ENCODE measurements at regions not wholly inside any gene's neighbourhood (a gene's known extent, or its start where the extent isn't known, plus 50 kb on each side); places are given as distances from the start of the nearest gene placed in this dataset.

GRCh38 chr5:147044572-147045273 lies 166.2 kb upstream of the PPP2R2B start:
- TF ChIP-seq ZNF274 (IDR thresholded peaks at IDR 0.05; ENCODE audit: low read depth, low read length) = no peak
- no peak for TF ChIP-seq EZH2 (IDR thresholded peaks at IDR 0.05)
- TF ChIP-seq, protein P1, sequence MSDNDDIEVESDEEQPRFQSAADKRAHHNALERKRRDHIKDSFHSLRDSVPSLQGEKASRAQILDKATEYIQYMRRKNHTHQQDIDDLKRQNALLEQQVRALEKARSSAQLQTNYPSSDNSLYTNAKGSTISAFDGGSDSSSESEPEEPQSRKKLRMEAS (IDR thresholded peaks at IDR 0.05) = no peak
- TF ChIP-seq, protein P2, sequence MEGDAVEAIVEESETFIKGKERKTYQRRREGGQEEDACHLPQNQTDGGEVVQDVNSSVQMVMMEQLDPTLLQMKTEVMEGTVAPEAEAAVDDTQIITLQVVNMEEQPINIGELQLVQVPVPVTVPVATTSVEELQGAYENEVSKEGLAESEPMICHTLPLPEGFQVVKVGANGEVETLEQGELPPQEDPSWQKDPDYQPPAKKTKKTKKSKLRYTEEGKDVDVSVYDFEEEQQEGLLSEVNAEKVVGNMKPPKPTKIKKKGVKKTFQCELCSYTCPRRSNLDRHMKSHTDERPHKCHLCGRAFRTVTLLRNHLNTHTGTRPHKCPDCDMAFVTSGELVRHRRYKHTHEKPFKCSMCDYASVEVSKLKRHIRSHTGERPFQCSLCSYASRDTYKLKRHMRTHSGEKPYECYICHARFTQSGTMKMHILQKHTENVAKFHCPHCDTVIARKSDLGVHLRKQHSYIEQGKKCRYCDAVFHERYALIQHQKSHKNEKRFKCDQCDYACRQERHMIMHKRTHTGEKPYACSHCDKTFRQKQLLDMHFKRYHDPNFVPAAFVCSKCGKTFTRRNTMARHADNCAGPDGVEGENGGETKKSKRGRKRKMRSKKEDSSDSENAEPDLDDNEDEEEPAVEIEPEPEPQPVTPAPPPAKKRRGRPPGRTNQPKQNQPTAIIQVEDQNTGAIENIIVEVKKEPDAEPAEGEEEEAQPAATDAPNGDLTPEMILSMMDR (IDR thresholded peaks at IDR 0.05 in 2 of 3, conservative IDR thresholded peaks at IDR 0.05 in 1 of 3; ENCODE audit: borderline replicate concordance in 1 of 3, insufficient read depth in 1 of 3, low read depth in 2 of 3, low read length in 2 of 3) = no peak
- TF ChIP-seq POLR2A (IDR thresholded peaks at IDR 0.05; ENCODE audit: borderline replicate concordance, extremely low read depth, insufficient read depth, insufficient read length) = no peak
- TF ChIP-seq ZFX (IDR thresholded peaks at IDR 0.05) = no peak
- TF ChIP-seq POLR2AphosphoS5 (IDR thresholded peaks at IDR 0.05; ENCODE audit: low read depth, low read length) = no peak
- no peak for TF ChIP-seq CEBPB (IDR thresholded peaks at IDR 0.05; ENCODE audit: low read depth)
- no peak for TF ChIP-seq ZBTB33 (IDR thresholded peaks at IDR 0.05; ENCODE audit: extremely low read depth, insufficient replicate concordance, low read length)
- TF ChIP-seq SP1 (IDR thresholded peaks at IDR 0.05; ENCODE audit: low read depth) = no peak
- TF ChIP-seq JUND (IDR thresholded peaks at IDR 0.05) = no peak
- TF ChIP-seq REST (IDR thresholded peaks at IDR 0.05; ENCODE audit: low read depth) = no peak
- TF ChIP-seq ELF1 (IDR thresholded peaks at IDR 0.05; ENCODE audit: borderline replicate concordance, low read depth) = no peak
